ENCODE measurements at regions not wholly inside any gene's neighbourhood (a gene's known extent, or its start where the extent isn't known, plus 50 kb on each side); places are given as distances from the start of the nearest gene placed in this dataset.

DNA sequence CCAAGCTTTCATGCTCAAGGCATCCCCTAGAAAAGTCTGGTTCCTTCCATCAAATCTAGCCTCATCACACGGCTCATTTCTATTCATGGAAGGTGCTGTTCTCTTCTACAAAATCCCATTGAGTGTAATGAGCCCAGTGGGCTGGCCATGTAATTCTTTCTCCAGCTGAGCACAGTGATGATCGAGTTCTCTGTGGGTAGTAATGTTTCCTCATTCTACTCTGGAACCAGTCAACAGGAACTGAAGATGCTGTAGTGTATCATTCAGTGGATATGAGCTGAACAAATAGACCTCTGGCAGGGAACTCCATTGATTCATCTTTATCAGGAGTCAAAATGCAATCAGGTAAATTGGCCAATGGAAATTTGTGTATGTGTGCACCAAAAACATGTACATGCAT, 149.2 kb downstream of the LRRC70 start:
- no TSS peak for BruUV-seq (replicated peaks)
- intact Hi-C loops (cut with micrococcal nuclease) (no loop called here), dilution Hi-C loops (cut with HindIII; ENCODE audit: low sequenced_read_pairs, unreplicated experiment) (no loop called here), in situ Hi-C loops (cut with MboI; ENCODE audit: low sequenced_read_pairs) (no loop called here)
- Histone ChIP-seq H2AK9ac (replicated peaks; ENCODE audit: low read depth, low read length, poor library complexity) (no peak overlapping the region), H3K27me3 (ENCODE audit: control insufficient read depth, insufficient read depth, low read length) (no peaks in the 10 kb centered on the region), H3K18ac (ENCODE audit: low read depth, low read length) (no peak overlapping the region), H3K4ac (ENCODE audit: low read depth, low read length) (no peak overlapping the region), H3K4me3 (ENCODE audit: insufficient read depth, low read depth, low read length) (no peak overlapping the region), H3K36me3 (ENCODE audit: control insufficient read depth, insufficient read depth, low read length) (no peaks in the 10 kb centered on the region), H4K8ac (ENCODE audit: low read depth in 2 of 2, low read length in 2 of 2) (no peak overlapping the region), H2AFZ (replicated peaks; ENCODE audit: low read length, poor library complexity) (no peak overlapping the region), H3K9ac (ENCODE audit: low read depth, low read length) (no peak overlapping the region), H2BK20ac (ENCODE audit: low read depth, low read length) (no peak overlapping the region), H4K91ac (ENCODE audit: insufficient read depth, low read depth, low read length) (no peak overlapping the region), H2BK5ac (ENCODE audit: low read depth, low read length, poor library complexity, severe bottlenecking) (no peak overlapping the region), H4K5ac (ENCODE audit: low read depth, low read length) (no peak overlapping the region), H3K14ac (replicated peaks; ENCODE audit: low read depth, low read length) (no peak overlapping the region), H3K4me2 (ENCODE audit: low read depth, low read length) (no peak overlapping the region), H2BK15ac (ENCODE audit: low read depth, low read length) (no peak overlapping the region), H3K23ac (ENCODE audit: low read depth, low read length) (no peak overlapping the region), H3K56ac (ENCODE audit: extremely low read depth, insufficient read depth, low read length) (no peak overlapping the region), H3K9me3 (ENCODE audit: control insufficient read depth, insufficient read depth, low read length) (no peaks in the 10 kb centered on the region), H3K27ac (ENCODE audit: insufficient read depth, low read length) (no peak overlapping the region), H3K4me1 (ENCODE audit: control insufficient read depth, insufficient read depth, low read length) (no peaks in the 10 kb centered on the region), H3K9me1 (ENCODE audit: insufficient read depth, low read length) (no peaks in the 10 kb centered on the region), H2BK120ac (ENCODE audit: low read depth, low read length) (no peak overlapping the region), H2AK5ac (ENCODE audit: low read depth, low read length) (no peak overlapping the region), H4K20me1 (ENCODE audit: insufficient read depth, low read length) (no peaks in the 10 kb centered on the region), H3K79me1 (ENCODE audit: low read depth in 1 of 2, low read length in 2 of 2) (no peaks in the 10 kb centered on the region)
- DNase-seq (no peak), ATAC-seq (ENCODE audit: low read depth) (no peak)
- ChIA-PET POLR2A (ENCODE audit: unreplicated experiment) (no interaction called here), CTCF (no interaction called here)
- WGBS, 2 experiments (ENCODE audit: extremely low coverage in 2 of 2, insufficient read length in 1 of 2), result no CpG with 5 or more reads among the region's 2 CpGs
- TF ChIP-seq MAZ (IDR thresholded peaks at IDR 0.05; ENCODE audit: borderline replicate concordance, low read depth, low read length) (no peak), RAD21 (IDR thresholded peaks at IDR 0.05; ENCODE audit: low read length) (no peak), CHD1 (IDR thresholded peaks at IDR 0.05; ENCODE audit: low read depth, low read length) (no peak), POLR2A (IDR thresholded peaks at IDR 0.05; ENCODE audit: low read depth, low read length) (no peak), RFX5 (IDR thresholded peaks at IDR 0.05; ENCODE audit: low read depth, low read length) (no peak), NFE2L2 (IDR thresholded peaks at IDR 0.05; ENCODE audit: low read depth, low read length) (no peak), CEBPB (IDR thresholded peaks at IDR 0.05; ENCODE audit: low read depth, low read length) (no peak), MAFK (IDR thresholded peaks at IDR 0.05; ENCODE audit: low read depth, low read length) (no peak), RCOR1 (IDR thresholded peaks at IDR 0.05; ENCODE audit: insufficient replicate concordance, low read length) (no peak), SMC3 (IDR thresholded peaks at IDR 0.05; ENCODE audit: low read depth, low read length) (no peak)
- TF ChIP-seq, protein P1, sequence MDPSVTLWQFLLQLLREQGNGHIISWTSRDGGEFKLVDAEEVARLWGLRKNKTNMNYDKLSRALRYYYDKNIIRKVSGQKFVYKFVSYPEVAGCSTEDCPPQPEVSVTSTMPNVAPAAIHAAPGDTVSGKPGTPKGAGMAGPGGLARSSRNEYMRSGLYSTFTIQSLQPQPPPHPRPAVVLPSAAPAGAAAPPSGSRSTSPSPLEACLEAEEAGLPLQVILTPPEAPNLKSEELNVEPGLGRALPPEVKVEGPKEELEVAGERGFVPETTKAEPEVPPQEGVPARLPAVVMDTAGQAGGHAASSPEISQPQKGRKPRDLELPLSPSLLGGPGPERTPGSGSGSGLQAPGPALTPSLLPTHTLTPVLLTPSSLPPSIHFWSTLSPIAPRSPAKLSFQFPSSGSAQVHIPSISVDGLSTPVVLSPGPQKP (IDR thresholded peaks at IDR 0.05; ENCODE audit: borderline replicate concordance, low read depth, low read length), result no peak
- TF ChIP-seq, protein P2, sequence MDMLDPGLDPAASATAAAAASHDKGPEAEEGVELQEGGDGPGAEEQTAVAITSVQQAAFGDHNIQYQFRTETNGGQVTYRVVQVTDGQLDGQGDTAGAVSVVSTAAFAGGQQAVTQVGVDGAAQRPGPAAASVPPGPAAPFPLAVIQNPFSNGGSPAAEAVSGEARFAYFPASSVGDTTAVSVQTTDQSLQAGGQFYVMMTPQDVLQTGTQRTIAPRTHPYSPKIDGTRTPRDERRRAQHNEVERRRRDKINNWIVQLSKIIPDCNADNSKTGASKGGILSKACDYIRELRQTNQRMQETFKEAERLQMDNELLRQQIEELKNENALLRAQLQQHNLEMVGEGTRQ (IDR thresholded peaks at IDR 0.05; ENCODE audit: low read depth, low read length), result no peak

All from IMR-90 (cell line).